ENCODE measurements at regions not wholly inside any gene's neighbourhood (a gene's known extent, or its start where the extent isn't known, plus 50 kb on each side); places are given as distances from the start of the nearest gene placed in this dataset.

- Histone ChIP-seq H2AK5ac (ENCODE audit: low read depth, low read length) (no peak overlapping the region), H3K18ac (ENCODE audit: extremely low read depth, low read length) (no peak overlapping the region), H3K79me2 (ENCODE audit: control insufficient read depth in 1 of 2, insufficient read depth in 2 of 2, low read length in 2 of 2) (no peaks in the 10 kb centered on the region), H3K4me2 (ENCODE audit: insufficient read depth in 1 of 2, low read depth in 2 of 2, low read length in 2 of 2) (no peak overlapping the region), H3K23ac (ENCODE audit: insufficient read length) (no peak overlapping the region), H4K20me1 (replicated peaks in 1 of 2; ENCODE audit: control insufficient read depth in 1 of 2, insufficient read depth in 2 of 2, low read length in 2 of 2) (no peaks in the 10 kb centered on the region), H4K8ac (ENCODE audit: extremely low read depth, insufficient read depth, low read length) (no peak overlapping the region), H4K91ac (replicated peaks; ENCODE audit: insufficient read length, low read length) (no peak overlapping the region), H3K9ac (replicated peaks in 1 of 4; ENCODE audit: extremely low read depth in 1 of 4, low read depth in 3 of 4, low read length in 3 of 4) (no peak overlapping the region), H2BK12ac (ENCODE audit: low read depth, low read length) (no peak overlapping the region), H3K56ac (replicated peaks; ENCODE audit: insufficient read length, low read depth, low read length) (no peak overlapping the region), H3K79me1 (ENCODE audit: low read depth, low read length) (no peaks in the 10 kb centered on the region), H4K5ac (ENCODE audit: insufficient read length, low read depth, low read length) (no peak overlapping the region), H3K27ac (ENCODE audit: low read depth, low read length) (no peak overlapping the region), H3K23me2 (ENCODE audit: low read depth, low read length) (0 out of 2 replicates have a peak, but pooled peaks cover 2% of the 10 kb centered on the region), H3K9me3 (ENCODE audit: insufficient read depth in 2 of 2, low read depth in 1 of 2, low read length in 1 of 2) (no peaks in the 10 kb centered on the region), H2BK120ac (replicated peaks; ENCODE audit: low read depth, low read length) (no peak overlapping the region), H2BK15ac (ENCODE audit: low read length) (no peak overlapping the region), H3K27me3 (replicated peaks in 1 of 4; ENCODE audit: control insufficient read depth in 3 of 4, extremely low read depth in 1 of 4, insufficient read depth in 3 of 4, low read length in 3 of 4) (no peaks in the 10 kb centered on the region), H3K4ac (replicated peaks; ENCODE audit: insufficient read length, low read depth, low read length) (no peak overlapping the region), H2BK5ac (ENCODE audit: low read depth, low read length) (no peak overlapping the region), H3K36me3 (ENCODE audit: control insufficient read depth in 2 of 4, insufficient read depth in 4 of 4, low read length in 3 of 4) (no peaks in the 10 kb centered on the region), H3K4me3 (ENCODE audit: extremely low read depth in 1 of 4, insufficient read depth in 2 of 4, low read depth in 3 of 4, low read length in 4 of 4) (no peak overlapping the region), H2AFZ (ENCODE audit: low read length) (peak overlapping the region; percentile 46; the same call in 1 of the 2 replicates), H3K14ac (ENCODE audit: insufficient read length) (no peak overlapping the region), H2BK20ac (ENCODE audit: low read length) (no peak overlapping the region), H3K4me1 (replicated peaks in 1 of 4; ENCODE audit: control insufficient read depth in 3 of 4, insufficient read depth in 4 of 4, low read length in 3 of 4) (no peaks in the 10 kb centered on the region)
- DNase-seq (ENCODE audit: low read depth in 1 of 2, low spot score in 2 of 2) = no peak
- ChIA-PET CTCF (ENCODE audit: partially characterized antibody) (interaction anchor here (0.6 kb wide), 1 partner anchor 15 kb away, joined by 3 read pairs; no protein-coding TSS in a partner anchor), POLR2A (ENCODE audit: partially characterized antibody) (no interaction called here)
- 96% methylated on average over 5 of the region's 5 CpGs; no CpG with 5 or more reads in 1 of the 2 experiments for WGBS, 2 experiments (ENCODE audit: extremely low coverage in 1 of 2, insufficient coverage in 1 of 2, insufficient read length in 1 of 2, insufficient replicate concordance in 2 of 2, low coverage in 1 of 2, low lambda C conversion rate in 2 of 2, missing lambda C conversion rate in 1 of 2)
- no peak for FAIRE-seq
- TF ChIP-seq CBX8 (IDR thresholded peaks at IDR 0.05; ENCODE audit: borderline replicate concordance, low read depth, low read length) = no peak
- no peak for TF ChIP-seq SIN3A (conservative IDR thresholded peaks at IDR 0.05 in 1 of 2, IDR thresholded peaks at IDR 0.05 in 1 of 2; ENCODE audit: low read depth in 1 of 2, low read length in 2 of 2)
- no peak for TF ChIP-seq ASH2L (IDR thresholded peaks at IDR 0.05; ENCODE audit: low read length)
- TF ChIP-seq BRCA1 (IDR thresholded peaks at IDR 0.05; ENCODE audit: low read depth, low read length) = no peak
- TF ChIP-seq CREB1 (IDR thresholded peaks at IDR 0.05) = no peak
- no peak for TF ChIP-seq TBP (IDR thresholded peaks at IDR 0.05; ENCODE audit: low read depth, low read length)
- TF ChIP-seq ZNF274 (IDR thresholded peaks at IDR 0.05; ENCODE audit: borderline replicate concordance, extremely low read depth, low read length) = no peak
- no peak for TF ChIP-seq JUND (IDR thresholded peaks at IDR 0.05; ENCODE audit: low read length)
- TF ChIP-seq YY1 (IDR thresholded peaks at IDR 0.05; ENCODE audit: low read depth, low read length) = no peak
- no peak for TF ChIP-seq NRF1 (IDR thresholded peaks at IDR 0.05; ENCODE audit: low read depth, low read length)
Measured at GRCh38 chr5:44675296-44675695, 133.5 kb upstream of the MRPS30 start.

All from H1 (cell line).